Sigmoid colon (tissue), 4 donors: ENCODE measurements at regions not wholly inside any gene's neighbourhood (a gene's known extent, or its start where the extent isn't known, plus 50 kb on each side); places are given as distances from the start of the nearest gene placed in this dataset.

ENCODE experiments used
- EP300 ChIP-seq, 4 donors: sonication (generic); formaldehyde crosslinking; IDR thresholded peaks; one replicate each; pipeline ENCODE4 v1.6.1; 2017; ENCODE audit warnings: antibody characterized with exemption in 4 of 4
- POLR2A ChIP-seq, 2 donors: fragments of 450-650 bp; IDR thresholded peaks; one replicate each; pipeline ENCODE4 v1.6.1; 2016; ENCODE audit warnings: antibody characterized with exemption in 2 of 2, mild to moderate bottlenecking in 2 of 2, moderate library complexity in 2 of 2
- POLR2AphosphoS5 ChIP-seq, 4 donors: sonication (generic); formaldehyde crosslinking; IDR thresholded peaks; one replicate each; pipeline ENCODE4 v1.6.1; 2017; ENCODE audit warnings: antibody characterized with exemption in 4 of 4
- TF ChIP-seq, protein P1 (sequence below), 4 experiments: fragments of 450-650 bp in 3 of 4; fragments of 200-600 bp in 1 of 4; IDR thresholded peaks; one replicate each; pipeline ENCODE4 v1.5.1; 2016 to 2019; ENCODE audit warnings: antibody characterized with exemption in 4 of 4, mild to moderate bottlenecking in 3 of 4, moderate library complexity in 2 of 4

DNA sequence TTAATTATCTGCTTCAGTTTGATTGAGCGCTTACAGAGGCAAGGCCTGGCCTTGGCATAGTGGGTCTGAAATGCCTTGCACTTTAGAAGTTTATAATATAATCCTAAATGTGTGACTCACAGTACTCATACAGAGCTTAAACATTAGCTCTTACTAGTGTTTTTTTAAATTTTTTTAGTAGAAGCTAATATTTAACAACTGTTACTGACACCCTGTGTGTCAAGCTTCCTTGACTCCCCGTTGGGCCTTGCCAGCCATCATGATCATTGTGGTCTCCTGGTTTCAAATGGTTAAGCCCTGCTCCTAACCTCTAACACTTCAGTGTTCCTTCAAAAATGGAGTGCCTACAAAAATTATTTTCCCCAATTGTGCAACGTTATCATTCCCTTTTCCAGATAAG lies 126.9 kb downstream of the GALC start:
- TF ChIP-seq POLR2A (IDR thresholded peaks at IDR 0.05) (no peak), POLR2AphosphoS5 (IDR thresholded peaks at IDR 0.05) (no peak), EP300 (IDR thresholded peaks at IDR 0.05) (no peak)
- TF ChIP-seq, protein P1, sequence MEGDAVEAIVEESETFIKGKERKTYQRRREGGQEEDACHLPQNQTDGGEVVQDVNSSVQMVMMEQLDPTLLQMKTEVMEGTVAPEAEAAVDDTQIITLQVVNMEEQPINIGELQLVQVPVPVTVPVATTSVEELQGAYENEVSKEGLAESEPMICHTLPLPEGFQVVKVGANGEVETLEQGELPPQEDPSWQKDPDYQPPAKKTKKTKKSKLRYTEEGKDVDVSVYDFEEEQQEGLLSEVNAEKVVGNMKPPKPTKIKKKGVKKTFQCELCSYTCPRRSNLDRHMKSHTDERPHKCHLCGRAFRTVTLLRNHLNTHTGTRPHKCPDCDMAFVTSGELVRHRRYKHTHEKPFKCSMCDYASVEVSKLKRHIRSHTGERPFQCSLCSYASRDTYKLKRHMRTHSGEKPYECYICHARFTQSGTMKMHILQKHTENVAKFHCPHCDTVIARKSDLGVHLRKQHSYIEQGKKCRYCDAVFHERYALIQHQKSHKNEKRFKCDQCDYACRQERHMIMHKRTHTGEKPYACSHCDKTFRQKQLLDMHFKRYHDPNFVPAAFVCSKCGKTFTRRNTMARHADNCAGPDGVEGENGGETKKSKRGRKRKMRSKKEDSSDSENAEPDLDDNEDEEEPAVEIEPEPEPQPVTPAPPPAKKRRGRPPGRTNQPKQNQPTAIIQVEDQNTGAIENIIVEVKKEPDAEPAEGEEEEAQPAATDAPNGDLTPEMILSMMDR (IDR thresholded peaks at IDR 0.05) = no peak
